SK-MEL-5 (cell line): ENCODE measurements at regions not wholly inside any gene's neighbourhood (a gene's known extent, or its start where the extent isn't known, plus 50 kb on each side); places are given as distances from the start of the nearest gene placed in this dataset.
"Not testable (repeated sequence)": the region's sequence is repeated elsewhere in the genome, so short reads cannot be mapped to it uniquely, and the experiment has no call there.

Experiments
- DNase-seq: peaks from one replicate; pipeline ENCODE4 v3.0.0-alpha.2; 2016; ENCODE audit warnings: low read depth, low spot score
- in situ Hi-C: cut with HindIII; loops from 2 replicates; pipeline ENCODE4 v1.10.0; 2016; ENCODE audit warnings: low sequenced_read_pairs, high pct_unique_total_duplicates, low pct_unique_long_range_greater_than_20kb

GRCh38 chr1:4177425-4178150 is 277.5 kb upstream of the C1orf174 start:
- in situ Hi-C loops = no loop called here
- DNase-seq = no peak

DNA sequence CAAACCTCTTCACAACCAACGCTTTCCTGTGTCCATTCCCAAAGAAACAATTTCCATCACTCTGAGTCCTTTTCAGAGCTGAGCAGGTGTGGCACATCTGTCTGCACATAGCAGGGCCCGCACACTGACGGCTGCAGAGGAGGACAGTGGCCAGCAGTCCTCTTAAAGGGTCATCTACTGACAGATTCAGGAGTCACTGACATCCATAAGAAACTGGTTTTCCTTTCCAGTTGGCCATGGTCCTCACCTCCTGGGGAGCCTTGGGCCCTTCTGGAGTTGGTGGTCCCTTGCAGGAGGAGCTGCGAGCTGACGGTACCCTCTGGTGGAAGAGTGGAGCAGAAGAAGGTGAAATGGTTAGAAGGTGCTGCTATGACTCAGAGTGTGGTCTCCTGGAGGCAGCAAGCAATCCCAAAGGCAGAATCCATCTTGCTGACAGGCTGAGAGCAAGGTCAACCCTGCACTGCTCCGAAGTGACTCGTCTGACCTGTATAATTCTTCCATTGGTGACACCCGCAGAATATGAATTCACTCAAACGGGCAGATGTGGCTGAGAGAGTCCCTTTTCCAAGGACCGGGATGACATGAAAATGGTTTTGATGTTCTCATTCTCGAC is 278.5 kb upstream of the C1orf174 start:
- DNase-seq = no peak
- in situ Hi-C loops = no loop called here

DNA sequence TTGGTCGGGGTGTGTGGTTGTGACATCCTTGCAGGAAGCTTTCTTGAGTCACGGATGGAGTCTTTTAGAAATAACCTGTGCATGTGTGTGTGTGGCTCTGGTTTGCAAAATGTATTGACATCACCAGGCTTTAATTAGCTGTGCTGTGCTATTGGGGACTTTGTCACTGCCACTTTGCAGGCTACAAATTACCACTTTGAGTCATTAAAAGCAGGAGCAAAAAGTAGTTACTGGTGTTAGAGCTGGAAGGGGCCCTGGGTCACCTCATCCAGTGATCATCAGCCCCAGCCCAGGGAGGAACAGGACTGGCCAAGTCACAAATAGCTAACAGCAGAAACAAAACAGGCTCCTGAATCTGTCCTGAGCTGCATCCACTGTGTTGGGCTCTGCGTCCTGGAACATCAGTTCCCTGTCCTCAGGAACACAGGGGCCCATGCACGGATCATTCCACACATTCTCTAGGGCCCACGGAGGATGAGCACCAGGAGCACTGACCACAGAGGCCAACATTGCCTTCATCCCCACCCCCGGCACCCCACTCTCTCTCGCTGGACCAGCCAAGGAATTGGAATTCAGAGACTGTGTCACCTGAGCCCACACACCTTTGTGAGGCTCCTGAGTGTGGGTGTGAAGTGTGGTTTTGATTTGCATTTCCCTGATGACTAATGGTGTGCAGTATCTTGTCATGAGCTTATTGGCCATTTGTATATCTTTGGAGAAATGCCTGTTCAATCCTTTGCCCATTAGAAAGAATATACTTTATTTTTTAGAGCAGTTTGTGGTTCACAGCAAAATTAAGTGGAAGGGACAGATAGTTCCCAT is 280.1 kb upstream of the C1orf174 start:
- no peak for DNase-seq
- in situ Hi-C loops = no loop called here

GRCh38 chr1:4186486-4186885 is 286.4 kb upstream of the C1orf174 start:
- DNase-seq, in situ Hi-C loops: not testable (repeated sequence)

GRCh38 chr1:4203501-4203900 is 303.4 kb upstream of the C1orf174 start:
- DNase-seq = no peak
- in situ Hi-C loops = no loop called here

DNA sequence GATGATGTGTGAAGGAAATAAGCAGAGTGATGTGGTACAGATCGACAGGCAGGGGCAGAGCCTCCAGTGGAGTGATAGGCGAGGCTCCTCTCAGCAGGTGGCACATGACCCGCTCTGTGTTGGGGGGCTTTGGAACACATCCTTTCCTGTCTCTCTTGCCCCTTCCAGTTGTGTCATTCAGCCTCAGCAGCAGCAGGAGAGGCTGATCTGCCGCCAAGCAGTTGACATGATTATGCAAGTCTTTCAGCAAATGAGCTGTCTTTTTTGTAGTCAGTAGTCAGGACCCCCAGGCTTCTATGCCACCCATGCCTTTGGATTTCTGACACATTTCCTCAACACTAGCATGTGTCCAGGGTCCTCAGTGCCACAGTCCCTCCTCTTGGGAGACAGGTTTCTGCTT is 307.1 kb upstream of the C1orf174 start:
- no peak for DNase-seq
- in situ Hi-C loops = no loop called here

GRCh38 chr1:4207842-4208692 is 308.0 kb upstream of the C1orf174 start:
- DNase-seq = no peak
- in situ Hi-C loops = no loop called here

- DNase-seq = no peak
- in situ Hi-C loops = no loop called here
These were observed 310.0 kb upstream of the C1orf174 start for GRCh38 chr1:4210043-4210442.

DNA sequence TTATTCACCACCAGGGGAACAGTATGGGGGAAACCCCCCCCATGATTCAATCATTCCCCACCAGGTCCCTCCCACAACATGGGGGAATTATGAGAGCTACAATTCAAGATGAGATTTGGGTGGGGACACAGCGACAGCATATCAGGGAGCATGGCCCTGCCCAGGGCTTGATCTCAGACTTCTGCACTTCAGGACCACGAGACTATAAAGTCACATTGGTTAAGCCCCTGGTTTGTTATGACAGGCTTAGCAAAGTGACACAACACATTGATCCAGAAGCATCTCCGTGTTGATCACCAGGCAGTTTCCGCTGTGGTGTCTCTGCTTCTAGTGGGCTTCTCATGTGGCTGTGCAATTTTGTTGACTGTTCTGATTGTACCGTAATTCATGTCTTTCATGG is 312.7 kb upstream of the C1orf174 start:
- DNase-seq = no peak
- in situ Hi-C loops = no loop called here

GRCh38 chr1:4213366-4213973 is 313.4 kb upstream of the C1orf174 start:
- DNase-seq = no peak
- in situ Hi-C loops = no loop called here

- in situ Hi-C loops = no loop called here
- no peak for DNase-seq
These were observed 314.8 kb upstream of the C1orf174 start for GRCh38 chr1:4214826-4215225.

- DNase-seq = no peak
- in situ Hi-C loops = no loop called here
These were observed 315.3 kb upstream of the C1orf174 start for GRCh38 chr1:4215391-4215790.

DNA sequence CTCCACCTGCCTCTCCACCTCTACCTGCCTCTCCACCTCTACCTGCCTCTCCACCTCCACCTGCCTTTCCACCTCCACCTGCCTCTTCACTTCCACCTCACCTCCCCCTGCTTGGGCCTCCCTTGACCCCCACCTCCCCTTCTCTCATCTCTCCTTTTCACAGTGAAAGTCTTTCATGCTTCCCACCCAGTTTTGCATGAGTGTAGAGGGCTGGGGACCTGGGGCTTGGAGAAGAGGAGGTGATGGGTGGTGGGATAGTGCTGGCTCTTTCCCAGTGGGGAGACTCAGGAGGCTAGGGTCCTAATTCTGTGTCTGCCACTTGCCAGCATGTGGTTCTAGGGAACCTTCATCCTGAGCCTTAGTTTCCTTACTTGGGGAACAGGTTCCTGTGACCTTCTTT is 316.2 kb upstream of the C1orf174 start:
- in situ Hi-C loops = no loop called here
- no peak for DNase-seq

GRCh38 chr1:4218619-4219018 is 318.5 kb upstream of the C1orf174 start:
- DNase-seq = no peak
- in situ Hi-C loops = no loop called here

GRCh38 chr1:4219111-4219510 is 319.0 kb upstream of the C1orf174 start:
- DNase-seq = no peak
- in situ Hi-C loops = no loop called here

DNA sequence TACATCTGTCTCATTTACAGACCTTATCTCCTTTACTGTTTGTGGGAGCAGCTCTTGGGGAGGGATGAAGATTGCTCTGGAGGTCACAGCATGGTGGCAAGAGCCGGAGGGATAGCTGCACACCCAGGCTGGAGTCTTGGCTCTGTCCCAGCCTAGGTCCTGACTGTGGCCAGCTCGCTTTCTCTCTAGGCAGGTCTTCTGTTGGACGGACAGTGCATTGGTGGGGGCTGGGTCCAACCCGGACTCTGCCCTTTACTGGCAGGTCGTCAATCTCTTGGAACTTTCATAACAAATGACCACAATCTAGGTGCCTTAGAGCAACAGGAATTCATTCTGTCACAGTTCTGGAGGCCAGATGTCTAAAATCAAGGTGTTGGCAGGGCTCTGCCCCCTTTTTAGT is 319.8 kb upstream of the C1orf174 start:
- in situ Hi-C loops = no loop called here
- DNase-seq = no peak

- in situ Hi-C loops = no loop called here
- DNase-seq = no peak
These were observed 320.3 kb upstream of the C1orf174 start for GRCh38 chr1:4220362-4220761.

GRCh38 chr1:4221107-4221506 is 321.0 kb upstream of the C1orf174 start:
- in situ Hi-C loops = no loop called here
- DNase-seq = no peak
